Keratinocyte (primary cell): ENCODE measurements at regions not wholly inside any gene's neighbourhood (a gene's known extent, or its start where the extent isn't known, plus 50 kb on each side); places are given as distances from the start of the nearest gene placed in this dataset.

Experiments used
- DNase-seq: peaks from one replicate; pipeline ENCODE4 v3.0.0-alpha.2; 2011; ENCODE audit warnings: low read depth, missing footprints, low spot score
- FAIRE-seq: peaks from 2 replicates; lab custom pipeline; 2011; peaks lifted over from hg19 to GRCh38; lab: Jason Lieb, UNC
- H2AFZ ChIP-seq: 2 replicates; pipeline ENCODE4 v1.6.0; 2012; ENCODE audit warnings: low read length, control low read depth, inconsistent platforms; ENCODE audit not compliant: control insufficient read depth
- H3K27ac ChIP-seq: 2 replicates; pipeline ENCODE4 v1.5.1; 2011; ENCODE audit warnings: low read length; ENCODE audit not compliant: control insufficient read depth, insufficient read depth
- H3K27me3 ChIP-seq: 3 replicates; pipeline ENCODE4 v1.6.0; 2011; ENCODE audit warnings: low read length; ENCODE audit not compliant: control insufficient read depth, insufficient read depth; ENCODE audit errors: extremely low read depth
- H3K36me3 ChIP-seq, 2 experiments: 2 replicates in 1 of 2; 3 replicates in 1 of 2; pipeline ENCODE4 v1.5.1; 2011; ENCODE audit warnings: low read length in 2 of 2, mild to moderate bottlenecking in 1 of 2; ENCODE audit not compliant: control insufficient read depth in 2 of 2, insufficient read depth in 2 of 2; ENCODE audit errors: extremely low read depth in 1 of 2
- H3K4me1 ChIP-seq: 3 replicates; pipeline ENCODE4 v1.5.1; 2011; ENCODE audit warnings: low read length; ENCODE audit not compliant: control insufficient read depth, insufficient read depth; ENCODE audit errors: extremely low read depth
- H3K4me2 ChIP-seq: 3 replicates; pipeline ENCODE4 v1.6.0; 2011; ENCODE audit warnings: low read depth, low read length; ENCODE audit not compliant: control insufficient read depth, insufficient read depth; ENCODE audit errors: extremely low read depth
- H3K4me3 ChIP-seq, 3 experiments: fragments of 200-600 bp in 1 of 3; sonication (generic) in 1 of 3; 2 replicates in 2 of 3; 3 replicates in 1 of 3; pipeline ENCODE4 v1.5.1; 2011 to 2016; ENCODE audit warnings: low read length in 3 of 3, mild to moderate bottlenecking in 3 of 3, control low read depth in 2 of 3, inconsistent platforms in 1 of 3, low read depth in 1 of 3, mixed read lengths in 1 of 3, mixed run types in 1 of 3, moderate library complexity in 1 of 3; ENCODE audit not compliant: control insufficient read depth in 2 of 3, insufficient read depth in 2 of 3; ENCODE audit errors: extremely low read depth in 1 of 3
- H3K79me2 ChIP-seq: 2 replicates; pipeline ENCODE4 v1.6.0; 2012; ENCODE audit warnings: low read length; ENCODE audit not compliant: control insufficient read depth, insufficient read depth
- H3K9ac ChIP-seq: 3 replicates; pipeline ENCODE4 v1.6.0; 2011; ENCODE audit warnings: low read length; ENCODE audit not compliant: control insufficient read depth, insufficient read depth; ENCODE audit errors: extremely low read depth
- H3K9me1 ChIP-seq: 3 replicates; pipeline ENCODE4 v1.6.0; 2011; ENCODE audit warnings: low read length; ENCODE audit not compliant: control insufficient read depth, insufficient read depth; ENCODE audit errors: extremely low read depth
- H3K9me3 ChIP-seq: 2 replicates; pipeline ENCODE4 v1.5.1; 2012; ENCODE audit warnings: low read depth, low read length; ENCODE audit not compliant: control insufficient read depth
- H4K20me1 ChIP-seq: 3 replicates; pipeline ENCODE4 v1.6.0; 2011; ENCODE audit warnings: low read length; ENCODE audit not compliant: control insufficient read depth, insufficient read depth; ENCODE audit errors: extremely low read depth
- EZH2 ChIP-seq: IDR thresholded peaks from one replicate; pipeline ENCODE4 v1.6.1; 2012; ENCODE audit warnings: inconsistent platforms, mild to moderate bottlenecking, low read length, moderate library complexity
- dilution Hi-C: fragments of 300-500 bp; cut with MboI; formaldehyde crosslinking; loops from one replicate; pipeline ENCODE4 v1.7.0; 2020; ENCODE audit warnings: low sequenced_read_pairs; ENCODE audit not compliant: extremely low pct_ligation_motif_present
- TF ChIP-seq, protein P1 (sequence below), 3 experiments: IDR thresholded peaks in 1 of 3; conservative IDR thresholded peaks in 1 of 3; optimal IDR thresholded peaks in 1 of 3; 2 replicates in 2 of 3; 3 replicates in 1 of 3; pipeline versions ENCODE3 to v1.5.1; 2011; ENCODE audit warnings: low read length in 3 of 3, mild to moderate bottlenecking in 3 of 3, moderate library complexity in 2 of 3, control low read depth in 1 of 3, inconsistent platforms in 1 of 3; ENCODE audit not compliant: insufficient read depth in 2 of 3; ENCODE audit errors: extremely low read depth in 1 of 3

GRCh38 chr13:85562282-85562681 lies 236.9 kb downstream of the SLITRK6 start:
- FAIRE-seq (no peak), DNase-seq (no peak)
- H3K9me3 ChIP-seq: no peaks in the 10 kb centered on the region
- no peaks in the 10 kb centered on the region for H3K27me3 ChIP-seq
- H2AFZ ChIP-seq: no peak overlapping the region
- no peak overlapping the region for H3K4me3 ChIP-seq
- no peak overlapping the region for H3K9ac ChIP-seq
- no peaks in the 10 kb centered on the region for H3K4me1 ChIP-seq
- TF ChIP-seq, protein P1, sequence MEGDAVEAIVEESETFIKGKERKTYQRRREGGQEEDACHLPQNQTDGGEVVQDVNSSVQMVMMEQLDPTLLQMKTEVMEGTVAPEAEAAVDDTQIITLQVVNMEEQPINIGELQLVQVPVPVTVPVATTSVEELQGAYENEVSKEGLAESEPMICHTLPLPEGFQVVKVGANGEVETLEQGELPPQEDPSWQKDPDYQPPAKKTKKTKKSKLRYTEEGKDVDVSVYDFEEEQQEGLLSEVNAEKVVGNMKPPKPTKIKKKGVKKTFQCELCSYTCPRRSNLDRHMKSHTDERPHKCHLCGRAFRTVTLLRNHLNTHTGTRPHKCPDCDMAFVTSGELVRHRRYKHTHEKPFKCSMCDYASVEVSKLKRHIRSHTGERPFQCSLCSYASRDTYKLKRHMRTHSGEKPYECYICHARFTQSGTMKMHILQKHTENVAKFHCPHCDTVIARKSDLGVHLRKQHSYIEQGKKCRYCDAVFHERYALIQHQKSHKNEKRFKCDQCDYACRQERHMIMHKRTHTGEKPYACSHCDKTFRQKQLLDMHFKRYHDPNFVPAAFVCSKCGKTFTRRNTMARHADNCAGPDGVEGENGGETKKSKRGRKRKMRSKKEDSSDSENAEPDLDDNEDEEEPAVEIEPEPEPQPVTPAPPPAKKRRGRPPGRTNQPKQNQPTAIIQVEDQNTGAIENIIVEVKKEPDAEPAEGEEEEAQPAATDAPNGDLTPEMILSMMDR (optimal IDR thresholded peaks at IDR 0.05 in 1 of 3, IDR thresholded peaks at IDR 0.05 in 1 of 3, conservative IDR thresholded peaks at IDR 0.05 in 1 of 3; ENCODE audit: extremely low read depth in 1 of 3, insufficient read depth in 2 of 3, low read length in 3 of 3): no peak
- TF ChIP-seq EZH2: no peak
- no peaks in the 10 kb centered on the region for H4K20me1 ChIP-seq
- H3K36me3 ChIP-seq: no peaks in the 10 kb centered on the region
- no peak overlapping the region for H3K4me2 ChIP-seq
- H3K79me2 ChIP-seq: no peaks in the 10 kb centered on the region
- H3K9me1 ChIP-seq: no peaks in the 10 kb centered on the region
- dilution Hi-C loops: no loop called here
- H3K27ac ChIP-seq: no peak overlapping the region

DNA sequence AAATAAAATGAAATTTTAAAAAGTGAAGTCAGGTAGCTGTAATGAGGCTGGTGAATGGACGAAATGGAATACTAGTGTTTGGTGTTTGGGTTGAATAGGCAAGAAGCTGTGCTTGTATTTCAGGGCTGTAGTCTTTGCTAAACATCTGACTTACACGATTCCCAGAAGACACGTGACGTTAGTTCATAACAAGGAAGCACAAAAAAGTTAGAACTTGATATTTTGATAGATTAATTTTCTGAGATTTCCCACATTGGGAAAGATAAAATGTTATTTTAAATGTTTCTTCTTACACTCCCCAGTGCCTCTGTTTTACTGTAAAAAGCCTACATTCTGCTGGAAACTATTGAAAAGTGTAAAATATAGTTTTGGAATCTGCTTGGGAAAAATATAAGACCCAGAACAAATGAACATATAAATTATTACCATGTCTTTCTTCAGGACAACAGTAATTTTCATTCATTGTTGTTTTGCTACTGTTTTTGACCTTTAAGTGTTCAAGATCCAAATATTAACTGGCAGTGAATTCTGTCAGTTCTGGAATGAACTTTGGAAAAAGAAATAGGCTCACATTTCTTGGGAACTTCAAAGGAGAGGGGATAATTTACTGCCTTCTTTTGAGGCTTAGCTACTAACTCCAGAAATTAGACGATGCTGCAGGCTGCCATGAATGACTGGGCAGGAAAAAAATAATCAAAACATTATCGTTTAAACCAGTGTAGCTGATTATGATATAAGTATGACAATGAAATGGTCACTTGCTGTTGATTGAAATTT lies 241.3 kb downstream of the SLITRK6 start:
- FAIRE-seq (no peak), DNase-seq (no peak)
- Histone ChIP-seq H2AFZ (no peak overlapping the region), H3K9me1 (no peaks in the 10 kb centered on the region), H4K20me1 (no peaks in the 10 kb centered on the region), H3K9me3 (no peaks in the 10 kb centered on the region), H3K4me3 (no peak overlapping the region), H3K36me3 (no peaks in the 10 kb centered on the region), H3K79me2 (no peaks in the 10 kb centered on the region), H3K4me1 (no peaks in the 10 kb centered on the region), H3K4me2 (no peak overlapping the region), H3K27ac (no peak overlapping the region), H3K9ac (no peak overlapping the region), H3K27me3 (no peaks in the 10 kb centered on the region)
- dilution Hi-C loops: no loop called here
- no peak for TF ChIP-seq EZH2
- TF ChIP-seq, protein P1 (optimal IDR thresholded peaks at IDR 0.05 in 1 of 3, IDR thresholded peaks at IDR 0.05 in 1 of 3, conservative IDR thresholded peaks at IDR 0.05 in 1 of 3; ENCODE audit: extremely low read depth in 1 of 3, insufficient read depth in 2 of 3, low read length in 3 of 3): no peak
